Endothelial cell of umbilical vein (primary cell): ENCODE measurements at regions not wholly inside any gene's neighbourhood (a gene's known extent, or its start where the extent isn't known, plus 50 kb on each side); places are given as distances from the start of the nearest gene placed in this dataset.

Experiments used
- BruUV-seq: library from RNA; stranded (reverse); fragments of 400-500 nt; replicated peaks from 2 replicates; lab custom pipeline; 2021; lab: Mats Ljungman, UMichigan
- CTCF ChIA-PET: fragments of 300-600, 350-600 bp; sonication (Branson Sonifier 250); formaldehyde crosslinking; loops from one replicate; lab custom pipeline; 2021; ENCODE audit warnings: antibody characterized with exemption, inconsistent platforms; lab: Charles Lee
- POLR2A ChIA-PET: fragments of 300-600, 350-600 bp; sonication (Branson Sonifier 250); formaldehyde crosslinking; loops from one replicate; lab custom pipeline; 2021; ENCODE audit warnings: antibody characterized with exemption, inconsistent platforms; lab: Charles Lee
- DNase-seq: peaks from one replicate; pipeline ENCODE4 v3.0.0-alpha.2; 2011; ENCODE audit warnings: low read depth, low spot score
- FAIRE-seq: peaks from 2 replicates; lab custom pipeline; 2011; peaks lifted over from hg19 to GRCh38; lab: Jason Lieb, UNC
- H2AFZ ChIP-seq: 2 replicates; pipeline ENCODE4 v1.6.0; 2012; ENCODE audit warnings: low read depth, low read length, control low read depth, inconsistent platforms
- H3K27ac ChIP-seq: 2 replicates; pipeline ENCODE4 v1.5.1; 2011; ENCODE audit warnings: low read depth, mild to moderate bottlenecking, control low read depth, low read length, moderate library complexity; ENCODE audit not compliant: insufficient read depth
- H3K27me3 ChIP-seq, 2 experiments: 2 replicates each; pipeline versions ENCODE4 v1.6.0 to v1.6.1; 2011; ENCODE audit warnings: low read length in 2 of 2, mixed read lengths in 1 of 2; ENCODE audit not compliant: control insufficient read depth in 2 of 2, insufficient read depth in 2 of 2
- H3K36me3 ChIP-seq, 2 experiments: 2 replicates in 1 of 2; 3 replicates in 1 of 2; pipeline ENCODE4 v1.5.1; 2011; ENCODE audit warnings: low read length in 2 of 2, mild to moderate bottlenecking in 1 of 2, moderate library complexity in 1 of 2; ENCODE audit not compliant: control insufficient read depth in 2 of 2, insufficient read depth in 2 of 2; ENCODE audit errors: extremely low read depth in 1 of 2
- H3K4me1 ChIP-seq: 3 replicates; pipeline ENCODE4 v1.5.1; 2011; ENCODE audit warnings: mild to moderate bottlenecking, low read length; ENCODE audit not compliant: control insufficient read depth, insufficient read depth; ENCODE audit errors: extremely low read depth
- H3K4me2 ChIP-seq: 2 replicates; pipeline ENCODE4 v1.6.1; 2011; ENCODE audit warnings: low read length, control low read depth, mixed read lengths; ENCODE audit not compliant: insufficient read depth
- H3K4me3 ChIP-seq, 3 experiments: fragments of 200-600 bp in 1 of 3; sonication (generic), shearing (Covaris generic) in 1 of 3; replicated peaks in 1 of 3; 2 replicates each; pipeline ENCODE4 v1.5.1; 2011 to 2016; ENCODE audit warnings: control low read depth in 3 of 3, low read length in 3 of 3, mild to moderate bottlenecking in 2 of 3, inconsistent platforms in 1 of 3, low read depth in 1 of 3, moderate library complexity in 1 of 3; ENCODE audit not compliant: insufficient read depth in 1 of 3
- H3K79me2 ChIP-seq: 2 replicates; pipeline ENCODE4 v1.6.0; 2012; ENCODE audit warnings: low read length, inconsistent platforms; ENCODE audit not compliant: control insufficient read depth, insufficient read depth
- H3K9ac ChIP-seq: replicated peaks from 2 replicates; pipeline ENCODE3; 2011; ENCODE audit warnings: low read length, control low read depth; ENCODE audit not compliant: insufficient read depth; ENCODE audit errors: extremely low read depth
- H3K9me1 ChIP-seq: replicated peaks from 3 replicates; pipeline ENCODE4 v1.6.0; 2011; ENCODE audit warnings: mild to moderate bottlenecking, low read length; ENCODE audit not compliant: control insufficient read depth, insufficient read depth; ENCODE audit errors: extremely low read depth
- H3K9me3 ChIP-seq: replicated peaks from 2 replicates; pipeline ENCODE4 v1.5.1; 2012; ENCODE audit warnings: low read length, inconsistent platforms; ENCODE audit not compliant: control insufficient read depth, insufficient read depth
- H4K20me1 ChIP-seq: replicated peaks from 2 replicates; pipeline ENCODE3; 2011; ENCODE audit warnings: mild to moderate bottlenecking, low read length; ENCODE audit not compliant: control insufficient read depth, insufficient read depth; ENCODE audit errors: extremely low read depth
- CTCF ChIP-seq, 2 donors: IDR thresholded peaks; 1 replicate in 1 of 2; 2 replicates in 1 of 2; pipeline ENCODE4 v1.5.1; 2011; ENCODE audit warnings: low read length in 2 of 2, mild to moderate bottlenecking in 2 of 2, moderate library complexity in 2 of 2, control low read depth in 1 of 2, inconsistent platforms in 1 of 2, low read depth in 1 of 2; ENCODE audit not compliant: insufficient read depth in 1 of 2; ENCODE audit errors: extremely low read depth in 1 of 2
- EZH2 ChIP-seq: IDR thresholded peaks from 2 replicates; pipeline ENCODE4 v1.6.1; 2012; ENCODE audit warnings: borderline replicate concordance, low read depth, mild to moderate bottlenecking, moderate library complexity, low read length, inconsistent platforms; ENCODE audit not compliant: severe bottlenecking
- FOS ChIP-seq: IDR thresholded peaks from 2 replicates; pipeline ENCODE4 v1.6.1; 2011; ENCODE audit warnings: mild to moderate bottlenecking, low read length, moderate library complexity, borderline replicate concordance; ENCODE audit not compliant: insufficient read depth
- GATA2 ChIP-seq: IDR thresholded peaks from 2 replicates; pipeline ENCODE4 v1.7.0; 2011; ENCODE audit warnings: low read depth, mild to moderate bottlenecking, moderate library complexity, mixed read lengths, low read length; ENCODE audit not compliant: insufficient read length, insufficient read depth
- JUN ChIP-seq: IDR thresholded peaks from 2 replicates; pipeline ENCODE4 v1.6.1; 2011; ENCODE audit warnings: borderline replicate concordance, low read depth; ENCODE audit not compliant: insufficient read length, insufficient read depth
- MAX ChIP-seq: IDR thresholded peaks from 2 replicates; pipeline ENCODE4 v1.6.1; 2011; ENCODE audit not compliant: insufficient read depth, insufficient read length
- MYC ChIP-seq: IDR thresholded peaks from one replicate; pipeline ENCODE4 v1.6.1; 2011; ENCODE audit warnings: mild to moderate bottlenecking, low read depth, low read length
- POLR2A ChIP-seq: IDR thresholded peaks from 2 replicates; pipeline ENCODE4 v1.6.1; 2012; ENCODE audit warnings: low read depth, mild to moderate bottlenecking, control low read depth, low read length
- POLR2AphosphoS5 ChIP-seq: IDR thresholded peaks from 2 replicates; pipeline ENCODE4 v1.6.1; 2012; ENCODE audit warnings: low read depth, mild to moderate bottlenecking, control low read depth, low read length, moderate library complexity; ENCODE audit not compliant: insufficient read depth
- dilution Hi-C: fragments of 300-500 bp; cut with MboI; formaldehyde crosslinking; loops from one replicate; pipeline ENCODE4 v1.15.0; 2019; ENCODE audit warnings: low sequenced_read_pairs; ENCODE audit not compliant: extremely low pct_ligation_motif_present
- intact Hi-C: fragments of 100-400 bp; cut with micrococcal nuclease; formaldehyde crosslinking; loops from one replicate; pipeline ENCODE4 v1.10.0; 2022

GRCh38 chr15:47974724-47975123 is 146.1 kb upstream of the SLC24A5 start:
- ChIA-PET CTCF (interaction anchor here (1.0 to 2.5 kb wide), 4 partner anchors 9 to 779 kb away, joined by 3 to 18 read pairs (median 7); no protein-coding TSS in a partner anchor), POLR2A (no interaction called here)
- Histone ChIP-seq H3K9me1 (no peaks in the 10 kb centered on the region), H3K79me2 (no peaks in the 10 kb centered on the region), H3K4me2 (no peak overlapping the region), H4K20me1 (no peaks in the 10 kb centered on the region), H2AFZ (no peak overlapping the region), H3K27me3 (peaks cover 3 to 4% of the 10 kb centered on the region in 2 experiments), H3K9ac (no peak overlapping the region), H3K27ac (no peak overlapping the region), H3K4me3 (no peak overlapping the region), H3K4me1 (no peaks in the 10 kb centered on the region), H3K9me3 (no peaks in the 10 kb centered on the region), H3K36me3 (no peaks in the 10 kb centered on the region)
- FAIRE-seq (no peak), DNase-seq (no peak)
- dilution Hi-C loops (no loop called here), intact Hi-C loops (no loop called here)
- BruUV-seq: no TSS peak
- no peak for TF ChIP-seq GATA2
- TF ChIP-seq JUN: no peak
- TF ChIP-seq POLR2A: no peak
- TF ChIP-seq MYC: no peak
- no peak for TF ChIP-seq MAX
- TF ChIP-seq POLR2AphosphoS5: no peak
- no peak for TF ChIP-seq CTCF (IDR thresholded peaks at IDR 0.05; ENCODE audit: extremely low read depth in 1 of 2, insufficient read depth in 1 of 2, low read depth in 1 of 2, low read length in 2 of 2)
- TF ChIP-seq EZH2: no peak
- no peak for TF ChIP-seq FOS
